A673 (cell line): ENCODE measurements at regions not wholly inside any gene's neighbourhood (a gene's known extent, or its start where the extent isn't known, plus 50 kb on each side); places are given as distances from the start of the nearest gene placed in this dataset.

Source experiments
- BruUV-seq: library from RNA; stranded (reverse); fragments of 400-500 nt; replicated peaks from 2 replicates; lab custom pipeline; 2021; lab: Mats Ljungman, UMichigan
- CTCF ChIA-PET: fragments of 300-600 bp; sonication (Branson Sonifier 250); formaldehyde crosslinking; loops from one replicate; lab custom pipeline; 2022; ENCODE audit warnings: antibody characterized with exemption; lab: Charles Lee
- POLR2A ChIA-PET: fragments of 300-600 bp; sonication (Branson Sonifier 250); formaldehyde crosslinking; loops from one replicate; lab custom pipeline; 2022; ENCODE audit warnings: antibody characterized with exemption; ENCODE audit not compliant: low non-redundant PET; lab: Charles Lee
- DNase-seq: peaks from one replicate; pipeline ENCODE4 v3.0.0-alpha.2; 2015; ENCODE audit warnings: low spot score
- H3K27ac ChIP-seq: fragments of 200-600 bp; sonication (generic); 2 replicates; pipeline ENCODE4 v1.5.1; 2016; ENCODE audit warnings: mixed run types, low read depth, mild to moderate bottlenecking, mixed read lengths, antibody characterized with exemption, low read length; ENCODE audit not compliant: poor library complexity, severe bottlenecking
- H3K27me3 ChIP-seq: fragments of 200-600 bp; sonication (generic); replicated peaks from 2 replicates; pipeline ENCODE4 v1.6.1; 2017; ENCODE audit warnings: mixed run types, low read depth, mild to moderate bottlenecking, mixed read lengths, antibody characterized with exemption, low read length; ENCODE audit not compliant: insufficient read depth, poor library complexity
- H3K36me3 ChIP-seq: fragments of 200-600 bp; sonication (generic); 2 replicates; pipeline ENCODE4 v1.6.1; 2016; ENCODE audit warnings: mixed run types, mild to moderate bottlenecking, mixed read lengths, antibody characterized with exemption, low read length; ENCODE audit not compliant: insufficient read depth, poor library complexity, severe bottlenecking
- H3K4me1 ChIP-seq: fragments of 200-600 bp; sonication (generic); 2 replicates; pipeline ENCODE4 v1.6.1; 2017; ENCODE audit warnings: mixed run types, mild to moderate bottlenecking, mixed read lengths, antibody characterized with exemption, low read length; ENCODE audit not compliant: insufficient read depth, poor library complexity, severe bottlenecking
- H3K4me3 ChIP-seq: fragments of 200-600 bp; sonication (generic); 2 replicates; pipeline ENCODE4 v1.5.1; 2016; ENCODE audit warnings: low read depth, mixed run types, mild to moderate bottlenecking, mixed read lengths, low read length; ENCODE audit not compliant: poor library complexity, severe bottlenecking
- H3K9me3 ChIP-seq: fragments of 200-600 bp; sonication (generic); 2 replicates; pipeline ENCODE4 v1.6.1; 2016; ENCODE audit warnings: mixed run types, low read depth, mild to moderate bottlenecking, mixed read lengths, antibody characterized with exemption, low read length; ENCODE audit not compliant: poor library complexity, severe bottlenecking
- EZH2 ChIP-seq: fragments of 200-600 bp; sonication (generic); IDR thresholded peaks from 2 replicates; pipeline ENCODE4 v1.6.1; 2017; ENCODE audit warnings: borderline replicate concordance, low read depth, mild to moderate bottlenecking, mixed read lengths, antibody characterized with exemption, low read length; ENCODE audit not compliant: poor library complexity, severe bottlenecking
- intact Hi-C: fragments of 100-400 bp; cut with micrococcal nuclease; formaldehyde crosslinking; loops from one replicate; pipeline ENCODE4 v1.10.0; 2022; ENCODE audit not compliant: unreplicated experiment
- TF ChIP-seq, protein P1 (sequence below): fragments of 300-800, 200-600 bp; sonication (generic); conservative IDR thresholded peaks from 2 replicates; pipeline ENCODE4 v1.5.1; 2017; ENCODE audit warnings: low read depth, mild to moderate bottlenecking, antibody characterized with exemption, low read length, moderate library complexity, mixed read lengths

GRCh38 chr21:24197132-24197643 is 1410.1 kb downstream of the MRPL39 start:
- H3K36me3 ChIP-seq, result no peaks in the 10 kb centered on the region
- TF ChIP-seq EZH2, result no peak
- TF ChIP-seq, protein P1, sequence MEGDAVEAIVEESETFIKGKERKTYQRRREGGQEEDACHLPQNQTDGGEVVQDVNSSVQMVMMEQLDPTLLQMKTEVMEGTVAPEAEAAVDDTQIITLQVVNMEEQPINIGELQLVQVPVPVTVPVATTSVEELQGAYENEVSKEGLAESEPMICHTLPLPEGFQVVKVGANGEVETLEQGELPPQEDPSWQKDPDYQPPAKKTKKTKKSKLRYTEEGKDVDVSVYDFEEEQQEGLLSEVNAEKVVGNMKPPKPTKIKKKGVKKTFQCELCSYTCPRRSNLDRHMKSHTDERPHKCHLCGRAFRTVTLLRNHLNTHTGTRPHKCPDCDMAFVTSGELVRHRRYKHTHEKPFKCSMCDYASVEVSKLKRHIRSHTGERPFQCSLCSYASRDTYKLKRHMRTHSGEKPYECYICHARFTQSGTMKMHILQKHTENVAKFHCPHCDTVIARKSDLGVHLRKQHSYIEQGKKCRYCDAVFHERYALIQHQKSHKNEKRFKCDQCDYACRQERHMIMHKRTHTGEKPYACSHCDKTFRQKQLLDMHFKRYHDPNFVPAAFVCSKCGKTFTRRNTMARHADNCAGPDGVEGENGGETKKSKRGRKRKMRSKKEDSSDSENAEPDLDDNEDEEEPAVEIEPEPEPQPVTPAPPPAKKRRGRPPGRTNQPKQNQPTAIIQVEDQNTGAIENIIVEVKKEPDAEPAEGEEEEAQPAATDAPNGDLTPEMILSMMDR, result no peak
- no peak overlapping the region for H3K4me3 ChIP-seq
- POLR2A ChIA-PET, result no interaction called here
- no peak for DNase-seq
- H3K27me3 ChIP-seq, result no peaks in the 10 kb centered on the region
- H3K9me3 ChIP-seq, result peaks cover 17% of the 10 kb centered on the region
- CTCF ChIA-PET, result no interaction called here
- intact Hi-C loops, result no loop called here
- no peak overlapping the region for H3K27ac ChIP-seq
- H3K4me1 ChIP-seq, result no peaks in the 10 kb centered on the region
- BruUV-seq, result no TSS peak

- ChIA-PET CTCF (no interaction called here), POLR2A (no interaction called here)
- TF ChIP-seq EZH2, result no peak
- TF ChIP-seq, protein P1, result no peak
- Histone ChIP-seq H3K27ac (no peak overlapping the region), H3K9me3 (peaks cover 36% of the 10 kb centered on the region), H3K4me1 (no peaks in the 10 kb centered on the region), H3K36me3 (no peaks in the 10 kb centered on the region), H3K27me3 (no peaks in the 10 kb centered on the region), H3K4me3 (no peak overlapping the region)
- no peak for DNase-seq
- no TSS peak for BruUV-seq
- intact Hi-C loops, result no loop called here
These were observed 1418.8 kb downstream of the MRPL39 start for GRCh38 chr21:24188506-24188905.

DNA sequence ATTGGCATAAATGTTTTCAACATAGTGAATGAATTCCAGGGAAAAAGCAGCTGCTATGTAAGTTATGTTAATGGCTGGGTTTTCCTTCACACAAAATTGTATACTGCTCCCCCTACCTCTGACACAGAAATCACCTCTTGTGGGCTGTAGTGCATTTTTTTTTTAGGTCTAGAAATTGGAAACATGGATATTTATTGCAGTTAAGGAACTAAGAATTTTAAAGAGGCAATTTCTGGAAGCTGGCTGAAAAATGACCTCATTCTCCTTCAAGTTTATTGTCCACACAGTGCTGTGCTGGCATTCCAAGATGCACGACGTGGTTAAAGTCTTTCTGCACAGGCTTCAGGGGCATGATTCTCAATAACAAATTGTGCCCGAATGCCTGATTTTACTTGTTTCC is 1424.2 kb downstream of the MRPL39 start:
- ChIA-PET CTCF (no interaction called here), POLR2A (no interaction called here)
- DNase-seq, result no peak
- Histone ChIP-seq H3K9me3 (peaks cover 28% of the 10 kb centered on the region), H3K27ac (no peak overlapping the region), H3K4me3 (no peak overlapping the region), H3K4me1 (no peaks in the 10 kb centered on the region), H3K36me3 (no peaks in the 10 kb centered on the region), H3K27me3 (no peaks in the 10 kb centered on the region)
- BruUV-seq, result no TSS peak
- intact Hi-C loops, result no loop called here
- no peak for TF ChIP-seq EZH2
- TF ChIP-seq, protein P1, result no peak
